ENCODE measurements at regions not wholly inside any gene's neighbourhood (a gene's known extent, or its start where the extent isn't known, plus 50 kb on each side); places are given as distances from the start of the nearest gene placed in this dataset.

GRCh38 chr1:219427989-219428388 is 184.9 kb downstream of the ZC3H11B start:
- Histone ChIP-seq H3K27me3 (no peaks in the 10 kb centered on the region), H2AFZ (replicated peaks) (no peak overlapping the region), H3K27ac (no peak overlapping the region), H3K36me3 (no peaks in the 10 kb centered on the region), H3K9ac (no peak overlapping the region), H3K79me2 (ENCODE audit: low read depth) (no peaks in the 10 kb centered on the region), H3K4me3 (no peak overlapping the region), H3K4me2 (no peak overlapping the region), H4K20me1 (ENCODE audit: low read depth) (no peaks in the 10 kb centered on the region), H3K4me1 (no peaks in the 10 kb centered on the region), H3K9me3 (ENCODE audit: low read depth) (no peaks in the 10 kb centered on the region), H3F3A (ENCODE audit: low read depth) (no peaks in the 10 kb centered on the region)
- Mint-ChIP-seq H3K27ac (no peak overlapping the region), H3K4me1 (peaks cover 8% of the 10 kb centered on the region), H3K9me3 (no peaks in the 10 kb centered on the region), H3K36me3 (no peaks in the 10 kb centered on the region), H3K4me3 (no peak overlapping the region), H3K27me3 (ENCODE audit: insufficient read depth, low read depth) (no peaks in the 10 kb centered on the region)
- DNase-seq (ENCODE audit: low spot score), result no peak
- no peak for TF ChIP-seq EZH2phosphoT487 (IDR thresholded peaks at IDR 0.05)
- TF ChIP-seq, protein P1, sequence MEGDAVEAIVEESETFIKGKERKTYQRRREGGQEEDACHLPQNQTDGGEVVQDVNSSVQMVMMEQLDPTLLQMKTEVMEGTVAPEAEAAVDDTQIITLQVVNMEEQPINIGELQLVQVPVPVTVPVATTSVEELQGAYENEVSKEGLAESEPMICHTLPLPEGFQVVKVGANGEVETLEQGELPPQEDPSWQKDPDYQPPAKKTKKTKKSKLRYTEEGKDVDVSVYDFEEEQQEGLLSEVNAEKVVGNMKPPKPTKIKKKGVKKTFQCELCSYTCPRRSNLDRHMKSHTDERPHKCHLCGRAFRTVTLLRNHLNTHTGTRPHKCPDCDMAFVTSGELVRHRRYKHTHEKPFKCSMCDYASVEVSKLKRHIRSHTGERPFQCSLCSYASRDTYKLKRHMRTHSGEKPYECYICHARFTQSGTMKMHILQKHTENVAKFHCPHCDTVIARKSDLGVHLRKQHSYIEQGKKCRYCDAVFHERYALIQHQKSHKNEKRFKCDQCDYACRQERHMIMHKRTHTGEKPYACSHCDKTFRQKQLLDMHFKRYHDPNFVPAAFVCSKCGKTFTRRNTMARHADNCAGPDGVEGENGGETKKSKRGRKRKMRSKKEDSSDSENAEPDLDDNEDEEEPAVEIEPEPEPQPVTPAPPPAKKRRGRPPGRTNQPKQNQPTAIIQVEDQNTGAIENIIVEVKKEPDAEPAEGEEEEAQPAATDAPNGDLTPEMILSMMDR (IDR thresholded peaks at IDR 0.05), result no peak
- TF ChIP-seq EZH2 (IDR thresholded peaks at IDR 0.05), result no peak

- Mint-ChIP-seq H3K27me3 (ENCODE audit: insufficient read depth, low read depth) (no peaks in the 10 kb centered on the region), H3K9me3 (no peaks in the 10 kb centered on the region), H3K27ac (no peak overlapping the region), H3K36me3 (no peaks in the 10 kb centered on the region), H3K4me3 (no peak overlapping the region), H3K4me1 (peaks cover 7% of the 10 kb centered on the region)
- no peaks in the 10 kb centered on the region for H3K79me2 ChIP-seq (ENCODE audit: low read depth)
- no peak overlapping the region for H3K27ac ChIP-seq
- H2AFZ ChIP-seq (replicated peaks), result no peak overlapping the region
- H3K27me3 ChIP-seq, result no peaks in the 10 kb centered on the region
- no peaks in the 10 kb centered on the region for H3F3A ChIP-seq (ENCODE audit: low read depth)
- H4K20me1 ChIP-seq (ENCODE audit: low read depth), result no peaks in the 10 kb centered on the region
- H3K4me2 ChIP-seq, result no peak overlapping the region
- H3K36me3 ChIP-seq, result no peaks in the 10 kb centered on the region
- TF ChIP-seq, protein P1 (IDR thresholded peaks at IDR 0.05), result no peak
- no peak for TF ChIP-seq EZH2phosphoT487 (IDR thresholded peaks at IDR 0.05)
- no peak for TF ChIP-seq EZH2 (IDR thresholded peaks at IDR 0.05)
- H3K4me1 ChIP-seq, result no peaks in the 10 kb centered on the region
- DNase-seq (ENCODE audit: low spot score), result no peak
- H3K9me3 ChIP-seq (ENCODE audit: low read depth), result no peaks in the 10 kb centered on the region
- H3K9ac ChIP-seq, result no peak overlapping the region
- no peak overlapping the region for H3K4me3 ChIP-seq
These were observed 185.5 kb downstream of the ZC3H11B start for GRCh38 chr1:219427403-219427802.

DNA sequence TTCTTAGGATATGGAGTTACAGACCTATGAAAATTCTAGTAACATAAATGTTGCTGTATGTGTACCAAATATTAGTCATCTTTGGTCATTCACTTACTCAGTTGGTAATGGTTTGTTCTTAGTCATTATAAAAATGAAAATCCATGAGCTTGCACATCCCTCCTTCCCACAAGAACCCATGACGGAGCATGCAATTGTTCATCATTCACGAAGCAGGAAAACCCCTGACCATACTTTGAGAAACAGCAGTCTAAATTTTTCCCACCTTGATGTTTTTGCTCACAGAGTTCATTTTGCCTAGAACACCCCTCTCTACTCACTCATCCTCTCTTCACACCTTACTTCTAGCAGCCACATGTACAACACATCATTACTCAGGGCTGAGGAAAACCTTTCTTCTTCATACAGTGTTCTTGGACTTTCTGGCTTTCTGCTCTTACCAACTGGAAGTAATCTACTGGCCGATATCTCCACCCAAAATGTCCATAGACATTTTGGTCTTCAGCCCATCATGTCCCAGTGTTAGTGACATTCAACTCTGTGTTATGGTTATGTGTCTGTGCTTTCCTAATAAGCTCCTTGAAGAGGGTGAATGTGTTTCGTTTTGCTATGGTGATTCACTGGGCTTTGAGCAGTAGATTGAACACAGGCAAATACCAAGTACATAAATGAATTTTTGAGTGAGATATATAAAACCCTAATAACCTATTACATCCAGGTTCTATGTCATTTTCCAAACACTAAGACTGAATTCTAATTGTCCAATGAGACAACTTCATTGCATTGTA is 189.9 kb downstream of the ZC3H11B start:
- H3K36me3 ChIP-seq, result no peaks in the 10 kb centered on the region
- H3K27me3 ChIP-seq, result no peaks in the 10 kb centered on the region
- H3F3A ChIP-seq (ENCODE audit: low read depth), result no peaks in the 10 kb centered on the region
- no peak overlapping the region for H2AFZ ChIP-seq (replicated peaks)
- H3K4me3 ChIP-seq, result no peak overlapping the region
- H4K20me1 ChIP-seq (ENCODE audit: low read depth), result no peaks in the 10 kb centered on the region
- DNase-seq (ENCODE audit: low spot score), result no peak
- no peaks in the 10 kb centered on the region for H3K9me3 Mint-ChIP-seq
- TF ChIP-seq EZH2phosphoT487 (IDR thresholded peaks at IDR 0.05) (no peak), EZH2 (IDR thresholded peaks at IDR 0.05) (no peak)
- TF ChIP-seq, protein P1 (IDR thresholded peaks at IDR 0.05), result no peak
- H3K4me2 ChIP-seq, result no peak overlapping the region
- no peaks in the 10 kb centered on the region for H3K79me2 ChIP-seq (ENCODE audit: low read depth)
- H3K9me3 ChIP-seq (ENCODE audit: low read depth), result no peaks in the 10 kb centered on the region
- H3K27ac ChIP-seq, result no peak overlapping the region
- H3K36me3 Mint-ChIP-seq, result no peaks in the 10 kb centered on the region
- H3K27ac Mint-ChIP-seq, result no peak overlapping the region
- H3K4me1 ChIP-seq, result no peaks in the 10 kb centered on the region
- no peaks in the 10 kb centered on the region for H3K27me3 Mint-ChIP-seq (ENCODE audit: insufficient read depth, low read depth)
- H3K4me3 Mint-ChIP-seq, result no peak overlapping the region
- H3K9ac ChIP-seq, result no peak overlapping the region
- H3K4me1 Mint-ChIP-seq, result no peaks in the 10 kb centered on the region

All from neural progenitor cell (in vitro differentiated cells).